ENCODE measurements at regions not wholly inside any gene's neighbourhood (a gene's known extent, or its start where the extent isn't known, plus 50 kb on each side); places are given as distances from the start of the nearest gene placed in this dataset.

GRCh38 chr5:152606776-152607364 lies 201.8 kb upstream of the NMUR2 start:
- TF ChIP-seq, protein P1, sequence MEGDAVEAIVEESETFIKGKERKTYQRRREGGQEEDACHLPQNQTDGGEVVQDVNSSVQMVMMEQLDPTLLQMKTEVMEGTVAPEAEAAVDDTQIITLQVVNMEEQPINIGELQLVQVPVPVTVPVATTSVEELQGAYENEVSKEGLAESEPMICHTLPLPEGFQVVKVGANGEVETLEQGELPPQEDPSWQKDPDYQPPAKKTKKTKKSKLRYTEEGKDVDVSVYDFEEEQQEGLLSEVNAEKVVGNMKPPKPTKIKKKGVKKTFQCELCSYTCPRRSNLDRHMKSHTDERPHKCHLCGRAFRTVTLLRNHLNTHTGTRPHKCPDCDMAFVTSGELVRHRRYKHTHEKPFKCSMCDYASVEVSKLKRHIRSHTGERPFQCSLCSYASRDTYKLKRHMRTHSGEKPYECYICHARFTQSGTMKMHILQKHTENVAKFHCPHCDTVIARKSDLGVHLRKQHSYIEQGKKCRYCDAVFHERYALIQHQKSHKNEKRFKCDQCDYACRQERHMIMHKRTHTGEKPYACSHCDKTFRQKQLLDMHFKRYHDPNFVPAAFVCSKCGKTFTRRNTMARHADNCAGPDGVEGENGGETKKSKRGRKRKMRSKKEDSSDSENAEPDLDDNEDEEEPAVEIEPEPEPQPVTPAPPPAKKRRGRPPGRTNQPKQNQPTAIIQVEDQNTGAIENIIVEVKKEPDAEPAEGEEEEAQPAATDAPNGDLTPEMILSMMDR (IDR thresholded peaks at IDR 0.05), result no peak
- TF ChIP-seq POLR2AphosphoS5 (IDR thresholded peaks at IDR 0.05) (no peak), POLR2A (IDR thresholded peaks at IDR 0.05) (no peak)
- DNase-seq (ENCODE audit: low spot score), result no peak
- no peaks in the 10 kb centered on the region for H3K4me1 ChIP-seq (replicated peaks)
- WGBS, result 55% methylated on average over 1 of the region's 1 CpG
- no peaks in the 10 kb centered on the region for H3K9me3 ChIP-seq
- H3K4me3 ChIP-seq, result no peak overlapping the region
- H3K27me3 ChIP-seq (replicated peaks; ENCODE audit: insufficient read depth), result no peaks in the 10 kb centered on the region
- no peaks in the 10 kb centered on the region for H3K36me3 ChIP-seq
- intact Hi-C loops (cut with DNase I), result no loop called here
- no peak overlapping the region for H3K27ac ChIP-seq

- H3K27me3 ChIP-seq (replicated peaks; ENCODE audit: insufficient read depth), result no peaks in the 10 kb centered on the region
- no peaks in the 10 kb centered on the region for H3K4me1 ChIP-seq (replicated peaks)
- no peak overlapping the region for H3K4me3 ChIP-seq
- intact Hi-C loops (cut with DNase I), result no loop called here
- no peaks in the 10 kb centered on the region for H3K9me3 ChIP-seq
- no peak for DNase-seq (ENCODE audit: low spot score)
- 53% methylated on average over 3 of the region's 3 CpGs for WGBS
- no peaks in the 10 kb centered on the region for H3K36me3 ChIP-seq
- H3K27ac ChIP-seq, result no peak overlapping the region
- TF ChIP-seq POLR2A (IDR thresholded peaks at IDR 0.05), result no peak
- no peak for TF ChIP-seq POLR2AphosphoS5 (IDR thresholded peaks at IDR 0.05)
- TF ChIP-seq, protein P1 (IDR thresholded peaks at IDR 0.05), result no peak
Observed at GRCh38 chr5:152607401-152608160, 202.5 kb upstream of the NMUR2 start.

GRCh38 chr5:152608458-152608857 lies 203.4 kb upstream of the NMUR2 start:
- intact Hi-C loops (cut with DNase I), result no loop called here

GRCh38 chr5:152619756-152620155 lies 214.7 kb upstream of the NMUR2 start:
- DNase-seq (ENCODE audit: low spot score), result no peak
- H3K27me3 ChIP-seq (replicated peaks; ENCODE audit: insufficient read depth), result no peaks in the 10 kb centered on the region
- H3K4me1 ChIP-seq (replicated peaks), result no peaks in the 10 kb centered on the region
- 74% methylated on average over 2 of the region's 2 CpGs for WGBS
- H3K27ac ChIP-seq, result no peak overlapping the region
- TF ChIP-seq, protein P1 (IDR thresholded peaks at IDR 0.05), result no peak
- TF ChIP-seq POLR2AphosphoS5 (IDR thresholded peaks at IDR 0.05) (no peak), POLR2A (IDR thresholded peaks at IDR 0.05) (no peak)
- intact Hi-C loops (cut with DNase I), result no loop called here
- no peaks in the 10 kb centered on the region for H3K9me3 ChIP-seq
- H3K36me3 ChIP-seq, result no peaks in the 10 kb centered on the region
- H3K4me3 ChIP-seq, result no peak overlapping the region

More at GRCh38 chr5:152608458-152608857, 203.4 kb upstream of the NMUR2 start:
- Histone ChIP-seq H3K4me1 (replicated peaks) (no peaks in the 10 kb centered on the region), H3K9me3 (no peaks in the 10 kb centered on the region), H3K4me3 (no peak overlapping the region), H3K27ac (no peak overlapping the region), H3K36me3 (no peaks in the 10 kb centered on the region), H3K27me3 (replicated peaks; ENCODE audit: insufficient read depth) (no peaks in the 10 kb centered on the region)
- DNase-seq (ENCODE audit: low spot score), result no peak
- TF ChIP-seq POLR2A (IDR thresholded peaks at IDR 0.05) (no peak), POLR2AphosphoS5 (IDR thresholded peaks at IDR 0.05) (no peak)
- TF ChIP-seq, protein P1 (IDR thresholded peaks at IDR 0.05), result no peak
- 29% methylated on average over 3 of the region's 3 CpGs for WGBS

- Histone ChIP-seq H3K36me3 (no peaks in the 10 kb centered on the region), H3K27ac (no peak overlapping the region), H3K9me3 (no peaks in the 10 kb centered on the region), H3K4me3 (no peak overlapping the region), H3K4me1 (replicated peaks) (no peaks in the 10 kb centered on the region), H3K27me3 (replicated peaks; ENCODE audit: insufficient read depth) (no peaks in the 10 kb centered on the region)
- no peak for TF ChIP-seq POLR2A (IDR thresholded peaks at IDR 0.05)
- TF ChIP-seq POLR2AphosphoS5 (IDR thresholded peaks at IDR 0.05), result no peak
- TF ChIP-seq, protein P1 (IDR thresholded peaks at IDR 0.05), result no peak
- intact Hi-C loops (cut with DNase I), result no loop called here
- DNase-seq (ENCODE audit: low spot score), result no peak
Observed at GRCh38 chr5:152622628-152623027, 217.5 kb upstream of the NMUR2 start.
